ENCODE measurements at regions not wholly inside any gene's neighbourhood (a gene's known extent, or its start where the extent isn't known, plus 50 kb on each side); places are given as distances from the start of the nearest gene placed in this dataset.

DNA sequence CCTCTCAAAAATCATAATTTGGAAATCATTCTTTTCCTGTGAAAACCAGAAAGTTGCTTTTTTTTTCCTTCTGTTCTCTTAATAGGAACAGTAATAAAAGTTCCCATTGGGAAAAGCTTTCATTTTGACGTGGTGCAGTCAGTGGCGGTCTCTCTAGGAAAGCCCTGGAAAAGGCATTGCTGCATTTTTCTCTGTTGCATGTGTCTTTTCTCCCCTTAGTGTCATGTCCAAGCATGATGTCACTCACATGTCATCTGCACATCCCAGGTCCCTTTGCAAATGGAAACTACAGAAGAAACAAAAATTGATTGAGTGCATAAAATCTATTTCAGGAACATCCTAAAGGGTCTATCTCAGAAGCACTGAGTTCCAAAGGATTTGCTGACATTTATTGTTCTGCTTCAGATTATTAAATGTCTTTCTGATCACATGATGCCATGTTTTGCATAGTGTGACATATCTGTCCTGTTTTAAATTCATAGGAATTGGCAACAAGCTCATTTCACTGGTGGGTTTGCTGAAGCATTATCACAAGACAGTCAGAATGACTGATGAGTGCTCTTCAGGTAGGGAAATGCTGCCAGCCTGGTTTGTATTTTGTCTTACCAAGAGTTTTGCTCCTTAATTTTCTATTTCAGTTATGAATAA, 208.7 kb downstream of the SOX4 start:
- Histone ChIP-seq H3K27ac (no peak overlapping the region), H3K4me3 (ENCODE audit: low read depth, low read length) (no peak overlapping the region), H3K27me3 (replicated peaks) (no peaks in the 10 kb centered on the region), H3K36me3 (replicated peaks) (no peaks in the 10 kb centered on the region)
- TF ChIP-seq, protein P1, sequence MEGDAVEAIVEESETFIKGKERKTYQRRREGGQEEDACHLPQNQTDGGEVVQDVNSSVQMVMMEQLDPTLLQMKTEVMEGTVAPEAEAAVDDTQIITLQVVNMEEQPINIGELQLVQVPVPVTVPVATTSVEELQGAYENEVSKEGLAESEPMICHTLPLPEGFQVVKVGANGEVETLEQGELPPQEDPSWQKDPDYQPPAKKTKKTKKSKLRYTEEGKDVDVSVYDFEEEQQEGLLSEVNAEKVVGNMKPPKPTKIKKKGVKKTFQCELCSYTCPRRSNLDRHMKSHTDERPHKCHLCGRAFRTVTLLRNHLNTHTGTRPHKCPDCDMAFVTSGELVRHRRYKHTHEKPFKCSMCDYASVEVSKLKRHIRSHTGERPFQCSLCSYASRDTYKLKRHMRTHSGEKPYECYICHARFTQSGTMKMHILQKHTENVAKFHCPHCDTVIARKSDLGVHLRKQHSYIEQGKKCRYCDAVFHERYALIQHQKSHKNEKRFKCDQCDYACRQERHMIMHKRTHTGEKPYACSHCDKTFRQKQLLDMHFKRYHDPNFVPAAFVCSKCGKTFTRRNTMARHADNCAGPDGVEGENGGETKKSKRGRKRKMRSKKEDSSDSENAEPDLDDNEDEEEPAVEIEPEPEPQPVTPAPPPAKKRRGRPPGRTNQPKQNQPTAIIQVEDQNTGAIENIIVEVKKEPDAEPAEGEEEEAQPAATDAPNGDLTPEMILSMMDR (IDR thresholded peaks at IDR 0.05; ENCODE audit: low read depth, low read length, missing control alignments), result no peak
- DNase-seq, result no peak
- in situ Hi-C loops (cut with HindIII; ENCODE audit: low pct_ligation_motif_present, low sequenced_read_pairs), result no loop called here

DNA sequence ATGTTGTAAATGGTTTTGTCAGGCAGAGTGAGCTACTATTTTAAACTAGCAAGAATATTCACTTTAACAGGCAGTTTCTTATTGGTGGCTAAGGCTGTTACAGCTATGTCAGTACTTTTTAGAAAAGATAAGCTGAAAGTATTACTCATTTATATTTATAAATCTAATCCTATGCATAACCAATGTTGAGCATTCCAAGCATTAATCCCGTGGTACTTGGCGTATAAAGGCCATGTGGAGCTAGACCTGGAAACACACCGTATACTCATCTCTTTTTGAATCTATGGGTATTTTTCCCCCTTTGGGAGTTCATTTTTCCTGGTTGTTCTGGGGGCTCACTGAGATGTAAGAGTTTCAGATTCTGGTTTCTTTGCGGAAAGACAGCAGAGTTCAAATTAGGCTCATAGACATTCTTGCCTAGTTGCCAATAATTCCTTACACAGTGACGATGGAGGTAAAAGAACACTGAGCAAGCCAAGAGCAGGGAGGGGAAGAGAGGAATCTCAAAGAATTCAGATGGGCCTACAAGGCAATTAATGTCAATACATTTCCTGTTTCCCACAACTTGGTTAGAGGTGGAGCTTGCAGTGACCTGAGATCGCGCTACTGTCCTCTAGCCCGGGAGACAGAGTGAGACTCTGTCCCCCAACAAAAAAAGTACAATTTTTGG, 211.5 kb downstream of the SOX4 start:
- H3K27ac ChIP-seq, result peak overlapping the region; percentile 55
- TF ChIP-seq, protein P1 (IDR thresholded peaks at IDR 0.05; ENCODE audit: low read depth, low read length, missing control alignments), result no peak
- in situ Hi-C loops (cut with HindIII; ENCODE audit: low pct_ligation_motif_present, low sequenced_read_pairs), result no loop called here
- no peak overlapping the region for H3K4me3 ChIP-seq (ENCODE audit: low read depth, low read length)
- no peaks in the 10 kb centered on the region for H3K27me3 ChIP-seq (replicated peaks)
- DNase-seq, result peak; percentile 67
- no peaks in the 10 kb centered on the region for H3K36me3 ChIP-seq (replicated peaks)

DNA sequence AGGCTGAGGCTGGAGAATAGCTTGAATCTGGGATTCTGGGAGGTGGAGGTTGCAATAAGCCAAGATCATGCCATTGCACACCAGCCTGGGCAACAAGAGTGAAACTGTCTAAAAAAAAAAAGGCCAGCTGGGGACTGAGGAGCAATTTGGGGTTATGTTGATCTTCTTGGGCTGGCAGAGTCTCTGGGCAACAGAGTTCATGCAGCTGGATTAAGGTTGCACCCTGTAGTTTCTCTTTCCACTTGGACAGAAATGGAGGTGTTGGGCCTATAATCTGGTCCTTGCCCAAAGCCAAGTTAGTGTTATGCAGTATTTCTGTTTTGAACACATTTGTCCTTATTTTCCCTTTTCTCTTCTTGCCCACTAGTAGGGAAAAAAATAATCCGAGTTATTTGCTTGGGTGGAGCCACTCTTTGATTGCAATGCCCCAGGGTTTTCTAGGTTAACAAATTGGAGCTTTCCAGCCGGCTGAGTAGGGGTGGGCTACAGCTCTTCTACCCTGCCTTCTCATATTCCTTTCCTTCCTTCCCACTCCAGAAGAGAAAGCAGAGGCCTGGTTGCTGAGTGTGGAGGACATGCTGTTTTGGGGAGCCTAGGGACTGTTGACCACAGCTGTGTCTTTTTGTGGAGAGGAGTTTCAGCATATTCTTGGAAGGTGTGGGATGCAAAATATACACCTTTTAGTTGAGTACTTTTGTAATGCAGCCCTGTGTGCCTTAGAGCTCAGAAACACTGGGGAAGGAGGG, 213.9 kb downstream of the SOX4 start:
- no peak overlapping the region for H3K4me3 ChIP-seq (ENCODE audit: low read depth, low read length)
- no peak for DNase-seq
- in situ Hi-C loops (cut with HindIII; ENCODE audit: low pct_ligation_motif_present, low sequenced_read_pairs), result no loop called here
- H3K27ac ChIP-seq, result no peak overlapping the region
- H3K36me3 ChIP-seq (replicated peaks), result no peaks in the 10 kb centered on the region
- TF ChIP-seq, protein P1 (IDR thresholded peaks at IDR 0.05; ENCODE audit: low read depth, low read length, missing control alignments), result no peak
- H3K27me3 ChIP-seq (replicated peaks), result no peaks in the 10 kb centered on the region

DNA sequence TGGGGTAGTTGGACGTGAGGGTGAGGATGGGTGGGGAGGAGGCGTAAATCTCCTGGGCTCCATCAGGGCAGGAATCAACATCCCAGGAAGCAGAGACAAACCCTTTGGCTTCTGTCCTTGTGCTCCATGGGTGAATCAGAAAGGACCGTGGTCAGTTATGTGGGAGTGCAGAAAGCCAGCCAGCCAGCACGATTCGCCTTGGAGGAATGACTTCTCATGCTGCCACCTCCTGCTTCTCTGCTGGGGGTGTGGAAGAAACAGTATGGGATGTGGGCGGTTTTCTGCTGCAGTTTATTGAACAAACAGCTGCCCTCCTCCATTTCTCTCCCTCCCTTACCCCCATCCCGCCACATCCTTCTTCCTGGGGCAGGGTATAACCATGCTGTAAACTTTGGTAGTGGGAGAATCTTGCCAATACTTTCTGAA, 214.5 kb downstream of the SOX4 start:
- no peak overlapping the region for H3K27ac ChIP-seq
- in situ Hi-C loops (cut with HindIII; ENCODE audit: low pct_ligation_motif_present, low sequenced_read_pairs), result no loop called here
- H3K27me3 ChIP-seq (replicated peaks), result no peaks in the 10 kb centered on the region
- H3K36me3 ChIP-seq (replicated peaks), result no peaks in the 10 kb centered on the region
- peak; percentile 65 for DNase-seq
- H3K4me3 ChIP-seq (ENCODE audit: low read depth, low read length), result no peak overlapping the region
- TF ChIP-seq, protein P1 (IDR thresholded peaks at IDR 0.05; ENCODE audit: low read depth, low read length, missing control alignments), result no peak

DNA sequence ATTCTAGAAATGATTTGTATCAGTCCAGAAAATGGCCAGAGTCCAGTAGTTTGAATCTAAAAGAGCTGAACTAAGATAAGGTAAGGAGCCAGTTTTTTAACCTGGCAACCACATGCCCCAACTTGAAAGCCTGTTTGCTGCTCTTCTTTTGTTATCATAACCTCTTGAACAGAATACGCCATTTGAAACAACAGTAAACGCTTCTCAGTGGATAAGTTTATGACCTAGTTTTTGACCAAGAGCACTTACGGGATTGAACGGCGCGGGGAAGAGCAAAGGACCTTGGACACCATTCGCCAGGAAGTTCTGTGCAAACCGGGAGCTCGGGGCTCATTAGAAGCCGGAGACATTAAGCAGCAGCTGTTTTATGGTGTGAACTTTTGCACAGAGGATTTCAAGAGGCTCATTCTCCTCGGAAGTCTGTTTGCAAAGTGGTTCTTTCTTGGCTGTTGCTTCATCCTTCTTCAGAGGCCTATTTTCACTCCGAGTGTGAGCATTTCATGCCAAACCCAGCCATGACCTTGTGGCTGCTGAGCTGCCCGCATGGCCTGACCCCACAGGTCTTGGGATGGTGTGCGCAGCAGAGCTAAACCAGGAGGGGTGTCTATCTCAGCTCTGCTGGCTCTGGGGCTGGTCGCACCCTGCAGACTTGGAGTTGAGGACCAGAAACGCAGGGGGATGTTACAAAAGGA, 215.1 kb downstream of the SOX4 start:
- in situ Hi-C loops (cut with HindIII; ENCODE audit: low pct_ligation_motif_present, low sequenced_read_pairs), result no loop called here
- no peak for DNase-seq
- H3K4me3 ChIP-seq (ENCODE audit: low read depth, low read length), result no peak overlapping the region
- TF ChIP-seq, protein P1 (IDR thresholded peaks at IDR 0.05; ENCODE audit: low read depth, low read length, missing control alignments), result no peak
- H3K27ac ChIP-seq, result no peak overlapping the region
- H3K36me3 ChIP-seq (replicated peaks), result no peaks in the 10 kb centered on the region
- H3K27me3 ChIP-seq (replicated peaks), result no peaks in the 10 kb centered on the region

Measured in brain microvascular endothelial cell (primary cell).